ENCODE measurements at regions not wholly inside any gene's neighbourhood (a gene's known extent, or its start where the extent isn't known, plus 50 kb on each side); places are given as distances from the start of the nearest gene placed in this dataset.

GRCh38 chr14:66233591-66233990 is 252.6 kb upstream of the CCDC196 start:
- no peak overlapping the region for H3K4me2 ChIP-seq (ENCODE audit: control insufficient read depth, insufficient read depth)
- TF ChIP-seq NFYA (IDR thresholded peaks at IDR 0.05; ENCODE audit: borderline replicate concordance, low read depth, low read length) = no peak
- TF ChIP-seq TCF3 (IDR thresholded peaks at IDR 0.05; ENCODE audit: borderline replicate concordance, insufficient read depth, low read depth, low read length) = no peak
- no peak for TF ChIP-seq POU2F2 (IDR thresholded peaks at IDR 0.05; ENCODE audit: borderline replicate concordance, low read depth, low read length)
- no peak for TF ChIP-seq SUZ12 (IDR thresholded peaks at IDR 0.05; ENCODE audit: unreplicated experiment)
- TF ChIP-seq BCL11A (IDR thresholded peaks at IDR 0.05; ENCODE audit: low read depth, low read length) = no peak
- TF ChIP-seq HDAC2 (IDR thresholded peaks at IDR 0.05) = no peak
- no peak for TF ChIP-seq CEBPZ (IDR thresholded peaks at IDR 0.05; ENCODE audit: low read depth, low read length)
- no peak for TF ChIP-seq NFIC (IDR thresholded peaks at IDR 0.05; ENCODE audit: low read depth, low read length)
- TF ChIP-seq TARDBP (IDR thresholded peaks at IDR 0.05; ENCODE audit: borderline replicate concordance) = no peak
- no peak for TF ChIP-seq CBFB (IDR thresholded peaks at IDR 0.05; ENCODE audit: low read depth)
- TF ChIP-seq, protein P1, sequence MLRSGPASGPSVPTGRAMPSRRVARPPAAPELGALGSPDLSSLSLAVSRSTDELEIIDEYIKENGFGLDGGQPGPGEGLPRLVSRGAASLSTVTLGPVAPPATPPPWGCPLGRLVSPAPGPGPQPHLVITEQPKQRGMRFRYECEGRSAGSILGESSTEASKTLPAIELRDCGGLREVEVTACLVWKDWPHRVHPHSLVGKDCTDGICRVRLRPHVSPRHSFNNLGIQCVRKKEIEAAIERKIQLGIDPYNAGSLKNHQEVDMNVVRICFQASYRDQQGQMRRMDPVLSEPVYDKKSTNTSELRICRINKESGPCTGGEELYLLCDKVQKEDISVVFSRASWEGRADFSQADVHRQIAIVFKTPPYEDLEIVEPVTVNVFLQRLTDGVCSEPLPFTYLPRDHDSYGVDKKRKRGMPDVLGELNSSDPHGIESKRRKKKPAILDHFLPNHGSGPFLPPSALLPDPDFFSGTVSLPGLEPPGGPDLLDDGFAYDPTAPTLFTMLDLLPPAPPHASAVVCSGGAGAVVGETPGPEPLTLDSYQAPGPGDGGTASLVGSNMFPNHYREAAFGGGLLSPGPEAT (IDR thresholded peaks at IDR 0.05; ENCODE audit: low read depth) = no peak
- TF ChIP-seq SRF (IDR thresholded peaks at IDR 0.05; ENCODE audit: low read depth in 2 of 2, low read length in 2 of 2) = no peak
- ChIA-PET SMC1A (ENCODE audit: uncharacterized antibody, unreplicated experiment) (no interaction called here), CTCF (no interaction called here), POLR2A (no interaction called here), RAD21 (ENCODE audit: unreplicated experiment) (no interaction called here)
- no peaks in the 10 kb centered on the region for H4K20me1 ChIP-seq (ENCODE audit: control insufficient read depth, insufficient read depth)
- no peaks in the 10 kb centered on the region; a peak in 3 of 4 replicates for H3K27me3 ChIP-seq (replicated peaks in 1 of 2; ENCODE audit: control insufficient read depth in 2 of 2, insufficient read depth in 2 of 2, low read length in 1 of 2)
- no peaks in the 10 kb centered on the region for H3K79me2 ChIP-seq (ENCODE audit: control insufficient read depth, insufficient read depth, low read length)
- 19% methylated on average over 4 of the region's 4 CpGs for WGBS (ENCODE audit: insufficient coverage, insufficient replicate concordance, low lambda C conversion rate, missing lambda C conversion rate)
- H3K36me3 ChIP-seq (ENCODE audit: control insufficient read depth in 2 of 2, insufficient read depth in 2 of 2, low read length in 1 of 2) = no peaks in the 10 kb centered on the region
- no peak for ATAC-seq
- no TSS peak for BruUV-seq (replicated peaks)
- no peak overlapping the region for H2AFZ ChIP-seq (ENCODE audit: control insufficient read depth, low read depth, low read length)
- no peaks in the 10 kb centered on the region for H3K4me1 ChIP-seq (ENCODE audit: control insufficient read depth, insufficient read depth, low read length)
- DNase-seq (ENCODE audit: low read depth, low spot score) = no peak
- no peak overlapping the region for H3K27ac ChIP-seq (ENCODE audit: control insufficient read depth, insufficient read depth)
- no peaks in the 10 kb centered on the region; the same call in 2 of the 3 replicates for H3K9me3 ChIP-seq (replicated peaks; ENCODE audit: control insufficient read depth, insufficient read depth, low read length)
- in situ Hi-C loops (cut with MboI) (no loop called here), intact Hi-C loops (cut with micrococcal nuclease; ENCODE audit: unreplicated experiment) (no loop called here)
- no peak overlapping the region for H3K4me3 ChIP-seq
- FAIRE-seq = no peak
- H3K9ac ChIP-seq (ENCODE audit: control insufficient read depth, insufficient read depth, low read length) = no peak overlapping the region

Data from GM12878 (cell line).